ENCODE measurements at regions not wholly inside any gene's neighbourhood (a gene's known extent, or its start where the extent isn't known, plus 50 kb on each side); places are given as distances from the start of the nearest gene placed in this dataset.
"Not testable (repeated sequence)": the region's sequence is repeated elsewhere in the genome, so short reads cannot be mapped to it uniquely, and the experiment has no call there.

DNA sequence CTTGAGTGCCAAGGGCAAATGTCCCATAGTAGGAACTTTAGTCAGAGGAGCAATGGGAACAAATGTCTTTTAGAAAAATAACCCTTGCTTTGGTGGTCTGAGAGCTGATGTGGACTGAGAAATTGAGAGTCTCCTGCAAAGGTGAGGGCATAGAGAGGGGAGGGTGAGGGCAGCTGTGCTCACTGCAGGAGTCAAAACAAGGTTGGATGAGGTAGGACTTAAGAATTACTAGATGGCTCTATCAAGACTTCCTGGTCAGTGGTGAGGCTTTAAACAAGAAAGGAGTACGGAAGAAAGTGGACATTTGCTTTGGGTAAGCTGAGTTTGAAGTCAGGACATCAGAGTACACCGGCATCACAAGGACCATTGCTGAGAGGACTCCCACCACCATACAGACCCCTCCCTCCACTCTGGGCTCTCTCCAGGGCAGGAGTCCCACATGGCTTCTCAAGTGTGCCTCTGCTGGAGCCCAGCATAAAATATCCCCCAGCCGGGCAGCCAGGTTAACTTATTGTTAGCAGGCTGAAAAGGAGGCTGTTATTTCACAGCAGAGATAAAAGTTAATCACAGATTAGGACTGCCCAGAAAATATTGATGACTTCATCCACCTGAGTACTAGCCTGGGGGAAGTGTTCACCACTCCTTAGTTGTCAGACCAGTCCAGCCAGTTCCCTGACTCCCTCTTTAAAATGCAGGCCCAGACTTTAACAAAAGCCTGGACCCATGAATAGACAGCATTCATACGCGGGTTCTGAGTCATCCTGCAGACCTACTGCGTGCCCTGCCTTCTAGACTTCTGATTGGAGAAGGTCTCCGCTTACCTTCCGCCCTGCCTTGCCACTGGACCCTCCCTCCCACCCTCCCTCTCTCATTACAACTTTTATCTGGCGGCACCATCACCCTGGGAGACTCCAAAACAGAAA, 167.2 kb downstream of the BCL2L11 start:
- DNase-seq (ENCODE audit: low read depth) = not testable (repeated sequence)

DNA sequence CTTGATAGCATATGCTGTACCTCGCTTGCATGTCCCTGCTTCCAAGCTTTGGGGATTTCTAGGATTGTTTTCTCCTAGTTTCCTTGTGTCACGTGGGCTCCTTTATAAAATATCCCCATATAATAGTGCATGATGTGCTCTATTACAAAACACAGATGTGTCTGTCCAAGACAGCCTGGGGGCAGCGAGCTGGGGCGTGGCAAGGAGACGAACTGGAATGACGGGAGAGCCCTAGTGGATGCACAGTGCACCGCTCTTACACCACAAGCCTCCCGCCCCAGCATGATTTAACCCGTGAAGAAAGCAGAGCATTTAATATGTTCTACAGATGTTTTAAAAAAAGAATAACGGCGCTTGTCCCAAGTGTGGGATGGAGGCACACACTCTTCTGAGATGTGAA, 169.7 kb downstream of the BCL2L11 start:
- not testable (repeated sequence) for DNase-seq (ENCODE audit: low read depth)

DNA sequence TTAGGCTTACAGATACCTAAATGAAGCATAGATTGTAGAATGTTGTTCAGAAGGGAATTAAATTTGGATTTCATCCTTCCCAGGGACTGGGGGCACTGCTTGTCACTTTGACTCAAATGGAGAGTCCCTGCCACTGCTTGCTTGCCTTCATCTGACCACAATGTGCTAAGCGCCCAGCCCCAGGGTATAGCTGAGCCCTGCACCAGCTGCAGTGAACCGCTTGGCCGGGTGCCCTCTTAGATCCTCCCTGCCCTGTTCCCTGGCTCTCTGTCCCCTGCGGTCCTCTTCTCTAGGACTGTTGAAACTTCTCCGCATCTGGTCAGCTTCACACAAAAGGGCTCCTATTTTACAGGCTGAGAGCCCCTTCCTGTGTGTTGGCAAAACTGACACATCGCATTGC, 170.9 kb downstream of the BCL2L11 start:
- DNase-seq (ENCODE audit: low read depth) = not testable (repeated sequence)

DNA sequence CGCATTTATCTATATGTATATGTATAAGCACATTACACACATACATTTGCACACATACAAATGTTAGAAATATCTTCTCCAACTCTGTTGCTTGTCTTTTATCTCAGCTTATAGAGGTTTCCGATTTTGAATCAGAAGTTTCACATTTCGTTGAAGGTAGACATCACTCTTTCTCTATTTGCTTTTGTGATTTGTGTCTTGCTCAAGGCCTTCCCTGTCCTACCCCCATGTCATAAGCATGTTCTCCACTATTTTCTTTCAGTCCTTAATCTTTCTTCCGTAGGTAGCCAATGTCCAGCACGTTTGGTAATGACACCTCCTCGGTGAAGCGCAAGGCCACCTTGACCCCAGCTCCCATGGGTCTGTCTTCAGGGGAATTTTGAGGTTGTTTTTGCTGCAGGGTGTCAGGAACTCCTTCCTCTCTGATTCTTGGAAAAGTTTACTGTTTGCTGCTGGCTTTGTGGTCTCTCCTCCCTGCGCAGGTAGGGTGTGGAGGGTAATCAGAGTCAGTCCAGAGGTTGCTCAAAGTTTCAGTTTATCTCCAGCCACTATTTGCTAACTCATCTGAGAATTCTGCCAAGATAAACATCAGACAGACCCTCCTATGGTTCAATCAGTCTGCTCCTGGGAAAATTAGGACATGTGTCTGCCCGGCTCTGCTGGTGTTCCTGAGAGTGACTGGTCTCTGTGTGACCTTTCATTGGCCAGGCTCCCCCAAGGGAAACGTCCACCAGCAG, 171.7 kb downstream of the BCL2L11 start:
- not testable (repeated sequence) for DNase-seq (ENCODE audit: low read depth)

DNA sequence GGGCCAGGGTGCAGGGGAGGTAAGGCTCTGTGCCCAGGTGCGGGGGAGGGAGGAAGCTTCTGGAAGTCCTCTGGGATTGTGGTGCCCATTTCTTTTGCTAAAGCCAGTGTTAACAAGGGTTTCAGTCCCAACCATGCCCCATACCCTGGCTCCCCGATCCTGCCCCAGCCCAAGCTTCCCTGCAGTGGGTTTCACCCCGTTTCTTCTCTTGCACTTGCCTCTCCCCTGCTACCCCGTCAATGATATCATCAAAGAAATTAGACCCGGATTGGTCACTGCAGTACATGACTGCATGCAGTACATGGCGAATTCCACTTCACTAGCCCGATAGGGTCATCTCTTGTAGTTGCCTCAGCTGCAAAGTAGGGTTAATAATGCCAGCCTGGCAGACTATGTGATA, 174.0 kb downstream of the BCL2L11 start:
- DNase-seq (ENCODE audit: low read depth) = not testable (repeated sequence)

DNA sequence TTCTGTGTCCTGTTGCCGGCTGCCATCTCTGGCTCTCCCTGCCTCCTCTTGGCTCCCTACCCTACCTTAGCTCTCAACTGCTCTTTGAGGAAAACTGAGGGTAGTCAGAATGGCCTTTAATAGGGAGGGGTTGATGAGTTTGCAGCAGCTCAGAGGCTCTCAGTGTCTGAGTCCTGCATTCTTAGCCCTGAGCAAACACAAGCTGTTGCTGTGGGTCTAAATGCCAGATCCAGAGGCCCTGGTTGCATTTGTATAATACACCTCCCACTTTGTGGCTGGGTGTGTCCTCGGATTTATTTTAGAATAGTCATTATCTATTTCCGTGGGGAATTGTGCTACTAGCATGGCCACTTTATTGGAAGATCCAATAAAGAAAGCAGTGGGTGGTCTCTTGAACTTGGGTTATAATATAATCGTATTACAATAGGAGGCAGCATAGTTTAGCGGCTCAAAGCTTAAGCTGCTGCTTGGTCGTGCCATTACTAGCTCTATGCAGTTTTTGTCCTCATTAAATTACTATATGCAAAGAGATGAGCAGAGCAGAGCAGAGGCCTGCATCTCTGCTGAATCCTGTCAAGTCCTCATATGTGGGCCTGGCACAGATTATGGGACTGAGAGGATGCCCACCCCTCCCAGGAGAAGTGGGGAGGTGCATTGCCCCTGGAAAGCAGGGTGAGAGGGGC, 175.5 kb downstream of the BCL2L11 start:
- DNase-seq (ENCODE audit: low read depth) = not testable (repeated sequence)

DNA sequence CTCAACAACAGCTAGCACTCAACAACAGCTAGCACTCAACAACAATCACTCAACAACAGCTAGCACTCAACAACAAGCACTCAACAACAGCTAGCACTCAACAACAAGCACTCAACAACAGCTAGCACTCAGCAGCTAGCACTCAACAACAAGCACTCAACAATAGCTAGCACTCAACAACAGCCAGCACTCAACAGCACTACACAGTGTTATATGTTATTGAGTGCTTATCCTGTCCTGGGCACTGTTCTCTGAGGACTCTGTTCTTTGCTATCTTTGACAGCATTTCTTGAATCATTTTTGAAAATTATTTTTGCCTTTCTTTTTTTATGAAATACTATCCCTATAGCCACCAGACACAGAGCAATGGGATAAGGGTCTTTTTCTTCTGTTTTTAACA, 176.4 kb downstream of the BCL2L11 start:
- not testable (repeated sequence) for DNase-seq (ENCODE audit: low read depth)

DNA sequence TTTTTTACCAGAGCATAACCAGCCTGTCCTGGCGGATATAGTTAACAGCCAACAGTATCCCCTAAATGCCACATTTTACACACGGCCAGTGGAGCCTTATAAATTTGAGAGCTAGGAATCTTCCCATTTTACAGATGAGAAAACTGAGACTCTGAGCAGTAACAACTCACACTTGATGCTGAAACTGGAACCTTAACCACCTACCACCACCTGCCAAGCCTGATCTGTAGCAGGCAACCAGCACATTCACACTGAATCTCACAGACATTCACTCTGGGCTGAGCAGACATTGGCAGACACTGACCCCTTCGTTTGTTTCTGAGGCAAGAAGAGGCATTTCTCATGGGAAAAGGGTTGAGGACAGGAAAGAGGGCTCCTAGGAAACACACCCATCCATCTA, 178.2 kb downstream of the BCL2L11 start:
- DNase-seq (ENCODE audit: low read depth) = not testable (repeated sequence)

DNA sequence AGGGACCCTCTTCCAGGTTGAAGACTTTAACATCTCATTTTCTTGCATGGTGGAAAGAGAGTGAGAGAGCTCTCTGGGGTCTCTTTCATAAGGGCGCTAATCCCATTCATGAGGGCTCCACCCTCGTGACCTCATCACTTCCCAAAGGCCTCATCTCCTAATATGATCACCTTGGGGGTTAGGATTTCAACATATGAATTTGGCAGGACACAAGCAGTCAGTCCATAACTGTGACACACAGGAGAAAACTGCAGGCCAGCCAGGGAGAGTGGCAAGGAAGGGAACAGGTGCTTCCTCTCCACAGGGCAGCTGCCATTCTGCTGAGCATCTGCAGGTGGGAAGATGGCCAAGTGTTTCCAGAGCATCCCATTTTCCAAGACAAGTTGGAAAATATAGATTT, 178.9 kb downstream of the BCL2L11 start:
- DNase-seq (ENCODE audit: low read depth) = not testable (repeated sequence)

DNA sequence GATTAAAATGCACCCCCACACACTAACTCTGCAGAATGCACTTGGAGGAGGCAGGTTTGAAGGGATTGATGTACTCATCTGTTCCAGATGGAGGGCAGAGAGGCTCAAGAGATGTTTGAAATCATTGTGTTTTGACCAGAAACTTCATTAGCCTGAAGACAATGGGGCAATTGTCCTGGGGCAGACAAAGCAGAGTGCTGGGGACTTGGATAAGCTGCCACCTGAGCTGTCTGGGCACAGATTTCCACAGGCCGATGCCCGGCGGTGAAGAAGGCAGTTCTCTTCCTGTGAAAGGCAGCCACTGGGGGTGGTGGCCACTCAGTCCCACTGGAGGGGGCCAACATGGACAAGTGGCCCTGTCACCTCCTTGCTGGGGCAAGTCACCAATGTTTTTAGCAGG, 181.0 kb downstream of the BCL2L11 start:
- DNase-seq (ENCODE audit: low read depth) = not testable (repeated sequence)

DNA sequence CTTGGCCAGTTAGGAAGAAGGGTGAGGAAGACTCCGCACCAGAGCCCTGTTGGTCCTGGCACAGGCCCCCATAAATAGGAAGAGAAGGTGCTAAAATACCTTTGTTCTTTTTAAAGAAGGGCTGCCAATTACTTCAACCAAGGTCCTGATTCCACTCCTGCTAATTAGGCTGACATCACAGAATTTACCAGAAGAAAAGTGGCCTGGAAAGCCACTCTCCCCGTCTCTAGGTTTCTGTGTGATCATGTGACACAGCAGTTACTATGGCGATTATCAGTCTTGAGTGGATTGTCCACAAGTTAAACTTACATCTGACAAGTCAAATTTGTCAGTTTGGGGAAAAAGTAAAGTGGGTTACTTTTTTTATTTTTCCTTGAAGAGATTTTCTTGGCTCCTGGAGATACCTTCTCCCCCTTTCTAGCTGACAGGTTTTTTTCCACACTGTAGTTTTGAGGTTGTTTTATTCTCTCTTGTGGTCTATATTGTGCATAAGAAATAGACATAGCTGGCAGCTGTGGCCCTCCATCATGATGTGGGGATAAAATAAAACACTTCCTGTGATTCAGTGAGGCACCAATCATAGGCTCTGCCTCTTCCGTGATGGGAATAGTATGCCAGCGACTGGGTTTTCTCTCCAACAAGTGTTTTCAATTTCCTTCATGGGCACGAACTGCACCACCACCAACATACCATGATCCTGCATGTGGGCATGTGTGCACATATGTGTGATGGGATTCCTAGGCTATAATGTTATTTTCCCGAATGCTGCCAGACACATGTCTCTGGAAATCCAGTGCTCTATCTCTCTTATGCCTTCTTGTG, 181.9 kb downstream of the BCL2L11 start:
- not testable (repeated sequence) for DNase-seq (ENCODE audit: low read depth)

DNA sequence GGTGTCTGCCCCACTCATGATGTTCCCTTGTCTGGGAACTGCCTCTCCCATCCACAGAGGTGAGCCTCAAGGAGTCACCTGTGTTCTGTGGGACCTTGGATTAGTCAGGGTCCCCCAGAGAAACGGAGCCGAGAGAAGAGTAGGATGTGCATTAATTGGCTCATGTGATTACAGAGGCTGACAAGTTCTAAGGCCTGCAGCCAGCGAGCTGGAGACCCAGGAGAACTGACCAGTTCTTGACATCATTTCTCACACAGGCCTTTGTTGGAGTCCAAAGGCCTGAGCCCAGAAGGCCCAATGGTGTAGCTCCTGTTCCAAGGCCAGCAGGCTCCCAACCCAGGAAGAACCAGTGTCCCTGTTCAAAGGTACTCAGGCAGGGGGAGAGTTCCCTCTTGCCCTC, 186.6 kb downstream of the BCL2L11 start:
- DNase-seq (ENCODE audit: low read depth) = not testable (repeated sequence)

DNA sequence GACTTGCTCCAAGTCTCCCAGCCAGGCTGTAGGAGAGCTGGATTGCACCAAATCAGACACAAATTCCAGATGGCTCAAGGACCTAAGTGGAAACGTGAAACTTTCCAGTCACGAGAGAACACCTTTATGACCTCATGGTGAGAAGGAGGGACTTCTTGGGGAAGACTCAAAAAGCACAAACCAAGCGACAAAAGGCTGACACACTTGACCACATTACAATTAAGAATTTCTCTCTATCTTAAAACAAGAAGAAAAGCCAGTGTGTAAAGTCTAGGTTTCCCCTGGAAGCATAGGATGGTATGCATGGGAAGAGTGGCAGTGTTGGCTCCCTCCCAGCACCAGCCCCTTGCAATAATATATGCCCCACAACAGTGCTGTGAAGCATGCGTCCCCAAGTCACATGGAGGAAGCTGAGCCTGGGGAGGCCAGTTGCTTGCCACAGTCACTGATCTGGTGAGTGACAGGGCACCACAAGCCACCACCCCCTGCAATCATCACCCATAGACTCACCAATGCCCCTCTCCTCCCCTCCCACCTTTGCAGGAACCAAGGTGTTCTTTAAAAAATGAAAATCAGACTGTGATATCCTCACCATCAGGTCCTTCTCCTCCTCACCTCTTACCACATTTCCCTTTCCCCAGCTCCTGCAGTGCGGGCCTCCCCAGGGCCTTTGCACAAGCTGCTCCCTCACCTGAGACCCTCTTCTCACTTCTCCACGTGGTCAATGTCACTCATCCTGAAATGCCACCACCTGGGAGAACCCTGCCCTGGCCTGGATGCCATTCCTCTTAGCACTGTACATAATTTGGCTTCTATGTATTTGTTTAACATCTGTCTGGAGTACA, 188.7 kb downstream of the BCL2L11 start:
- not testable (repeated sequence) for DNase-seq (ENCODE audit: low read depth)

DNA sequence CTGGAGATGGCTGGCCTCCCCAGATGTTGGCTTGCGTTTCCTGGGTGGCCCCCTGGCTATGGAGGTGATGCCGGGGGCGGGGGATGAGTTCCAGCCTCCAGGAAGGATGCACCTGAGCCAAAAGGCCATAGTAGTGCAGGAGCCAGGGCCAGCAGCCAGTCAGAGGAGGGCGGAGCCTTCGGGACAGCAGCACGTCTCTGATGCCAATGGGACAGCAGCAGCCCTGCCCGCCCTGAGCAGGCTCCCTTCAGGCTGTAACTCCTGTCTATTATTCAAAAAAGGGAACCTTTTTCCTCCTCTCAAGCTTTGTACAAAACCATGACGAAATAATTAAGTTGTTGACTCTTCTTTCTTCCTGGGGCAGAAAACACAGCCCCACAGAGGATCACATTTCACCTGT, 189.7 kb downstream of the BCL2L11 start:
- DNase-seq (ENCODE audit: low read depth) = not testable (repeated sequence)

DNA sequence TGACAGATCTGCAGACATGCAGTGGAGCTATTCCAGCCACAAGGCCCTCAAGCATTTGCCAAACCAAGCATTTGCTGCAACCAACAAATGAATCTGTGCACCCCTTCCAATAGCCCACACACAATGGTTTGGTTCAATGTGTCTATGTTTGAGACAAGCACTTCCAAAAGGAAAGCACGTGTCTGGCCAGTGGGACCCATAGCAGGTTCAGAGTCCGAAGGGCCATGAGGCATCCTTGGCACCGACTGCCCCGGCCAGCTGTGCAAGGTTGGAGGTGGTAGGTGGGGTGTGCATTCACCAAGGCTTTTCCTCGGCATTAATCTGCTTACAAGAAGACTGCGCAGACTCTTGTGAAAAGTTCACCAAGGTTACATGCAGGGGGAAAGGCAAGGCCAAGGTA, 190.9 kb downstream of the BCL2L11 start:
- DNase-seq (ENCODE audit: low read depth) = not testable (repeated sequence)

DNA sequence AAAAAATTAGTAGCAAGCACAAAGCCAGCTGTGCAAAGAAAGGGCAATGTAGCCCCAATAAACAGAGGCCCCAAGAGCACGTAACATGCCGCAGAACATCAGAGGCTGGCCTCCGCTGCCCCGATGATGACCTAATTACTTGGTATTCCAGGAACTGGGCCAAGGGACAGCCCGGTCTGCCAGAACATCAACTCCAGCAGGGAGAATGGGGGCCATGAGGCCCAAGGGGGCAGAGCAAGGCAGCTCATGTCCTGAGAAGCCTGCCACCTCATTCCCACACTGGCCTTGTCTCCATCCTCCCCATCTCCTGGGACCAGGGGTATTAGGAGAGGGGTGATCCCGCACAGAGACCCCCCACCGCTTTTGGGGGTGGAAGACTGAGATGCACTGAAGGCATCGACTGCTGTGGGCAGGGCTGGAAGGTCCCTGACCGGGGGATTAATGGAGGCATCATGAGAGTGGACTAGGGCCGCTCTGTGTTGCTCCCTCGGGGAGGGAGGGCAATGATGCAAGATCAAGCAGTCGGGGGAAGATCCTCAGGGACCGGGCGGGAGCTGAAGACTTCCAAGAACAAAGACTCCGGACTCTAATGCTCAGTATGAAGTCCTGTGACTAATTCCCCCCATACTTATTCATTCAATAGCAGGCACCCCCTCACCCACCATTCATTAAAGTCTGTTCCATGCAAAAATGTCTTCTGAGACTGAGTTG, 192.3 kb downstream of the BCL2L11 start:
- DNase-seq (ENCODE audit: low read depth) = not testable (repeated sequence)

DNA sequence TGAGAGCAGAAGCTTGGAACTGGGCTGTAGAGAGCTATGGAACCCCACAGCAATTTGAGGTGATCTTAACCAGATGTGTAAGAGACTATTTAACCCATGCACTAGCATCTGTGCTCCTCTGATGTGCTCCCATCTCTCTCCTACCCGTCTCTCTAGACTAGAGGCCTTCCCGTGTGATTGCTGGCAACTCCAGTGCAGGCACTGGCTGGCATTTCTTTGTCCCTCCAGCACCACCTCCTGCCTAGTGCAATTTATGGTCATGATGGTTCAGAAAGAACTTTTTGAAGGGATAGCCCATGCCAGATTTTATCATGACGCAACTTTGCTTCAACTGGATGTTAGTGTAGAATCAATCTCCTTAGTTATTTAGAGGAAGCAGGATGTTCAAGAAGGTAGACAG, 193.0 kb downstream of the BCL2L11 start:
- not testable (repeated sequence) for DNase-seq (ENCODE audit: low read depth)

DNA sequence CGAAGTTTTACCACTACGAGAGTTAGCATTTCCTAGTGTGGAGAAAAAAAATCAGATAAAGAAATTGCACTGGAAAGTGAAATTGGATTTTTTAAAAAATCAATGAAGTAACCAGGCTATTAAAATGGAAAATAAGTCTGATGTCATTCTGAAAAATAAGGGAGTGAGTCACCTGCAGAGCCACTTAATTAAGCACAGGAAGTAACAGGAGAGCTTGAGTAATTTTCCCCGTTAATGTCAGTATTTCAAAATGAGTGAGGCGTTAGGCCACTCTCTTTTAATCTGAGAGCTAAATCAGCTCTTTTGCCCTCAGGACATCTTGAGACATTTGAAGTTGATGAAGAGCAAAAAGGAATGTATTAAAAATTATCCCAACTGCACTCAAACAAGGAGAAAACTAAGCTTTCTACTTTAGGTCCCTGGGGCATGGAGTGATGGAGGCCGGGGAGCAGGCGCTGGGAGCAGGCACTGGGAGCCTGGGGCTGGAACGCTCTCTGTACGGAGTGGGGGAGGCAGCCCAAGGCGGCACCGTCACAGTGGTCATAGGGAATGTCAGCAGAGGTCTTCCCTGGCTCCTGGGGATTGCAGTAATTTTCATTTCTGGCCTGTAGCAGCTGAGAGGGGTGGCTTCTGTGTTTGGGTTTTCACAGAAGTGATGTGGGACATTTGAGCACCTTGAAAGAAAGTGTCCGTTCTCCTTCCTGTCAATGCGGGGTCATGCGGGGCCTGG, 194.6 kb downstream of the BCL2L11 start:
- not testable (repeated sequence) for DNase-seq (ENCODE audit: low read depth)

DNA sequence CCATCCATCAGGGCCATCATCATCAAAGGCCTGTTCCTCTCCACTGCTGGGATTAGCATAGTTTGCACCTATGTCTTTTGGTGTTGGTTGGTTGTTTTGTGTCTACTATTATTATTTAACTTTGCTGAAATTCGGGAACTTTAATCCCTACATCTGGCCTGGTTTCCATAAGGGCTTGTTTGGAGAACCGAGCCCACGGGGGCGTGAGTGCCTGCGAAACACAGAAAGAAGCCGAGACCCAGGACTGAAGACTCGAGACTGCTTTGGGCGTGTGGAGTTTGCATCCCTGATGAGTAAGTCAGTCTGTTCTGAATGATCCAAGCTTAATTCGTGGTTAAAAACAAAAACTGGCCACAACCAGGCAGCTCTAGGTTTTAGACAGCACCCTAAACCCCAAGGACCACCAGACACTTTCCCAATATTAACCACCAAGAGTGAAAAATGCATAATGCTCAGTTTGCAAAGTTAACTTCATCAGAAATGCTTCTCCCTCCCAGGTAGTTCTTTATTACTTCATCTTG, 195.6 kb downstream of the BCL2L11 start:
- not testable (repeated sequence) for DNase-seq (ENCODE audit: low read depth)

Measured in activated T-cell treated with anti-CD3 and anti-CD28 coated beads for 48 hours (primary cell).